ENCODE measurements at regions not wholly inside any gene's neighbourhood (a gene's known extent, or its start where the extent isn't known, plus 50 kb on each side); places are given as distances from the start of the nearest gene placed in this dataset.

- WGBS, 2 donors: 95% methylated on average over 2 of the region's 2 CpGs
- no peak for DNase-seq (ENCODE audit: low spot score in 2 of 2)
- no peak overlapping the region for H3K4me3 ChIP-seq
- no peaks in the 10 kb centered on the region for H3K9me3 ChIP-seq
- TF ChIP-seq EP300 (IDR thresholded peaks at IDR 0.05) (no peak), CTCF (IDR thresholded peaks at IDR 0.05) (no peak), POLR2A (IDR thresholded peaks at IDR 0.05) (no peak)
- no peaks in the 10 kb centered on the region for H3K36me3 ChIP-seq
- H3K27me3 ChIP-seq: no peaks in the 10 kb centered on the region
- no peak overlapping the region for H3K27ac ChIP-seq
- no peaks in the 10 kb centered on the region for H3K4me1 ChIP-seq
These were observed 394.6 kb downstream of the PSAT1 start for GRCh38 chr9:78691542-78691941.

DNA sequence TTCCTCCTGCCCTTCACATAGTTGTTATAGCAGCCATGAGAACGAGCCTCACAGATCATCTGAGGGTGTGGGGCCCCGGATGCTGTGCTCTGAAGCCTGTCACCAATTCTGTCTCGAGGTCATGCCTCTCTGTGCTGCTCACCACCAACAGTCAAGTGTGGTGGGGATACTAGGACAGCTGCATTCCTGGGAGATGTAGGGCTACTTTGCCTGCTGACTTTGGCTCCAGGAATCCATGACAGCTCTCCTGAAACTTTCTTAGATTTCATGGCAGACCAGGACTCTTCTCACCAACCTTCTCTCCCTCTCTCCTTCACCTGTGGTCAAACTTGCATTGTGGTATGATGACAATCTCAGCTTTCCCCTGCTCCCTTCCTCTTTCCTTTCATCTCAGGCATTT, 395.9 kb downstream of the PSAT1 start:
- Histone ChIP-seq H3K36me3 (no peaks in the 10 kb centered on the region), H3K9me3 (no peaks in the 10 kb centered on the region), H3K27ac (no peak overlapping the region), H3K4me1 (no peaks in the 10 kb centered on the region), H3K4me3 (no peak overlapping the region), H3K27me3 (no peaks in the 10 kb centered on the region)
- 61 to 64% methylated on average over 3 of the region's 3 CpGs for WGBS, 2 donors
- no peak for DNase-seq (ENCODE audit: low spot score in 2 of 2)
- TF ChIP-seq CTCF (IDR thresholded peaks at IDR 0.05) (no peak), EP300 (IDR thresholded peaks at IDR 0.05) (no peak), POLR2A (IDR thresholded peaks at IDR 0.05) (no peak)

DNA sequence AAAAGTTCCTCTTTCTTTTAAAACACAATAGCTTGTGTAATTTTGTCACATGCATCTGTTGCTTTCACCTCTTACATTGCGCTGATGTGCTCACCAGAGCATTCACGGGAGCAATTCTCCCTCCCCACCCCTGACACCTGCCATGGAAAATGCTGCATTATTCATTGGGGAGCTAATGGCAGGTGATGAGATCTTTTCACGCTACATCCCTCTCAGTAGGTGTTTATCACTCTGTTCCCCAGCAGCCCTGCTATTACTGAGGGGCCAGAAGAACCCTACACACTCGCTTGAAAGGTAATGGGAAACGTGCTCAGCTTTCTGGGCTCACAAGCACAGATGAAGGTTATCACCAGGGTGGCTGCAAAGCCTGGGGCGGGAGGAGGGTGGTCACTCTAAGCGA, 398.0 kb downstream of the PSAT1 start:
- TF ChIP-seq EP300 (IDR thresholded peaks at IDR 0.05) (no peak), POLR2A (IDR thresholded peaks at IDR 0.05) (no peak), CTCF (IDR thresholded peaks at IDR 0.05) (no peak)

DNA sequence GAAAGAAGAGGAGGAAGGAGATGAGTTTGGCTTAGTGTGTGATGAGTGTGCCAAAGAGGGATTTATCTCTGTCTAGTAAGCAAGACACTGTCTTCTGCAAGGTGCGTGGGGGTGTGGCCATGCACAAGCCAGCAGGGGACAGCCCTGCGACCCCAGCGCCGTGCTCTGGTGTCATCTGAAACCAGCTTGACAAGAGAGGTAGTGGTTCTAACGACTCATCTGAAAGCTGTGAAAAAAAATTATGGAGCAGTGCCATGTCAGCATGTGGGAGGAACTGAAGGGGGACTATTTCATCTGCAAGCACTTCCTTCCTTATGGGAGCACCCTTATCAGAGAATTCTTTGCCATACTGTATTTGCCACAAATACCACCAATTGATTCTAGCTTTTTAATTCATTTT, 398.6 kb downstream of the PSAT1 start:
- 42 to 49% methylated on average over 5 of the region's 5 CpGs for WGBS, 2 donors
- Histone ChIP-seq H3K4me3 (no peak overlapping the region), H3K27ac (no peak overlapping the region), H3K27me3 (no peaks in the 10 kb centered on the region), H3K4me1 (no peaks in the 10 kb centered on the region), H3K36me3 (no peaks in the 10 kb centered on the region), H3K9me3 (no peaks in the 10 kb centered on the region)
- no peak for DNase-seq (ENCODE audit: low spot score in 2 of 2)
- TF ChIP-seq CTCF (IDR thresholded peaks at IDR 0.05) (no peak), EP300 (IDR thresholded peaks at IDR 0.05) (peak in 1 of 2 donors; percentile 11), POLR2A (IDR thresholded peaks at IDR 0.05) (no peak)

More for the DNA sequence above, 398.0 kb downstream of the PSAT1 start:
- no peaks in the 10 kb centered on the region for H3K36me3 ChIP-seq
- no peak for DNase-seq (ENCODE audit: low spot score in 2 of 2)
- H3K4me3 ChIP-seq: no peak overlapping the region
- H3K27me3 ChIP-seq: no peaks in the 10 kb centered on the region
- no peaks in the 10 kb centered on the region for H3K9me3 ChIP-seq
- H3K27ac ChIP-seq: no peak overlapping the region
- 74 to 77% methylated on average over 7 of the region's 7 CpGs for WGBS, 2 donors
- no peaks in the 10 kb centered on the region for H3K4me1 ChIP-seq

GRCh38 chr9:78697618-78698017, 400.7 kb downstream of the PSAT1 start:
- Histone ChIP-seq H3K4me3 (no peak overlapping the region), H3K27ac (no peak overlapping the region), H3K9me3 (no peaks in the 10 kb centered on the region), H3K27me3 (no peaks in the 10 kb centered on the region), H3K36me3 (no peaks in the 10 kb centered on the region), H3K4me1 (no peaks in the 10 kb centered on the region)
- TF ChIP-seq POLR2A (IDR thresholded peaks at IDR 0.05) (no peak), EP300 (IDR thresholded peaks at IDR 0.05) (no peak), CTCF (IDR thresholded peaks at IDR 0.05) (no peak)
- DNase-seq (ENCODE audit: low spot score in 2 of 2): no peak
- 41 to 44% methylated on average over 1 of the region's 1 CpG for WGBS, 2 donors
